ENCODE measurements at regions not wholly inside any gene's neighbourhood (a gene's known extent, or its start where the extent isn't known, plus 50 kb on each side); places are given as distances from the start of the nearest gene placed in this dataset.

DNA sequence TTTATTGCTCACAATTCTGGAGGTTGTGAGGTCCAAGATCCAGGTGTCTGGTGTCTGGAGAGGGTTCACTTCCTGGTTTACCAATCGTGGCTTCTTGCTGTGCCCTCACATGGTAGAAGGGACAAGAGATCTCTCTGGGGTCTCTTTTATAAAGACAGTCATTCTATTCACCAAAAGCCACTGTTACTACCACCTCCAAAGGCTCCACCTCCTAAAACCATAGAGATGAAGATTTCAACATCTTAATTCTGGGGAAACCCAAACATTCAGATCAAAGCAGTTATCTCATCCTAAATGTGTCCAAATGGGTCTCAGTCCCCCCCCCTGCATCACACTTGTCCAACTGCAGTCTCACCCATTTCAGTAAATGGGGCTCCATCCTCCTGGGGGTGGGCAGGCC is 132.9 kb upstream of the XYLT1 start:
- H3K27me3 ChIP-seq (ENCODE audit: insufficient read depth, insufficient read length), result no peaks in the 10 kb centered on the region
- no peaks in the 10 kb centered on the region for H3K36me3 ChIP-seq (ENCODE audit: insufficient read depth, insufficient read length, low read length)
- H3K4me3 ChIP-seq (ENCODE audit: insufficient read length, low read depth), result no peak overlapping the region
- H3K4me1 ChIP-seq (ENCODE audit: insufficient read depth, insufficient read length), result no peaks in the 10 kb centered on the region
- H3K9ac ChIP-seq (ENCODE audit: insufficient read length, low read depth), result no peak overlapping the region
- no peak for TF ChIP-seq YY1 (IDR thresholded peaks at IDR 0.05; ENCODE audit: insufficient read depth, insufficient read length)
- no peak for TF ChIP-seq ZNF274 (IDR thresholded peaks at IDR 0.05; ENCODE audit: low read depth, low read length)
- TF ChIP-seq SUZ12 (IDR thresholded peaks at IDR 0.05; ENCODE audit: extremely low read depth, insufficient read depth, insufficient read length), result no peak
- no peak for DNase-seq (ENCODE audit: low read depth, low spot score)
- peaks cover 9% of the 10 kb centered on the region for H3K9me3 ChIP-seq (ENCODE audit: insufficient read depth, low read length)

DNA sequence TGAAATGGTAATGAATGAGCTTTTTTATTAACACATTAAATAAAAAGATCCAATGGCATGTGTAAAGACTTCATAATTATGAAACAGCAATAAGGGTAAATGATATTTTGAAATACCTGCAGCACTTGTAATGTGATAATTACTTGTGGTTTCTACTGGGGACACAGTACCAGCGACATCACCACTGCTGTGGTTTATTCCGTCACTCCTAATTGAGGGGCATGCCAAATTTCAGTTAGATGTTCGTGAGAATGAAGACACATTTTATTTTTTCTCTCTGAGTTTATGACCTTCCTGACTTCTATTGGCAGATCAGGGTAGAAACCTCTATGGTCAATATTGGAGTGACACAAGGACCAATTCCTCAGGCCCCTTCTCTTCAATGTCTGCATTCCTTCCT is 131.9 kb upstream of the XYLT1 start:
- no peaks in the 10 kb centered on the region for H3K4me1 ChIP-seq (ENCODE audit: insufficient read depth, insufficient read length)
- H3K4me3 ChIP-seq (ENCODE audit: insufficient read length, low read depth), result no peak overlapping the region
- DNase-seq (ENCODE audit: low read depth, low spot score), result no peak
- H3K9ac ChIP-seq (ENCODE audit: insufficient read length, low read depth), result no peak overlapping the region
- H3K9me3 ChIP-seq (ENCODE audit: insufficient read depth, low read length), result peaks cover 18% of the 10 kb centered on the region
- no peaks in the 10 kb centered on the region for H3K27me3 ChIP-seq (ENCODE audit: insufficient read depth, insufficient read length)
- no peaks in the 10 kb centered on the region for H3K36me3 ChIP-seq (ENCODE audit: insufficient read depth, insufficient read length, low read length)
- TF ChIP-seq YY1 (IDR thresholded peaks at IDR 0.05; ENCODE audit: insufficient read depth, insufficient read length) (no peak), ZNF274 (IDR thresholded peaks at IDR 0.05; ENCODE audit: low read depth, low read length) (no peak), SUZ12 (IDR thresholded peaks at IDR 0.05; ENCODE audit: extremely low read depth, insufficient read depth, insufficient read length) (no peak)

DNA sequence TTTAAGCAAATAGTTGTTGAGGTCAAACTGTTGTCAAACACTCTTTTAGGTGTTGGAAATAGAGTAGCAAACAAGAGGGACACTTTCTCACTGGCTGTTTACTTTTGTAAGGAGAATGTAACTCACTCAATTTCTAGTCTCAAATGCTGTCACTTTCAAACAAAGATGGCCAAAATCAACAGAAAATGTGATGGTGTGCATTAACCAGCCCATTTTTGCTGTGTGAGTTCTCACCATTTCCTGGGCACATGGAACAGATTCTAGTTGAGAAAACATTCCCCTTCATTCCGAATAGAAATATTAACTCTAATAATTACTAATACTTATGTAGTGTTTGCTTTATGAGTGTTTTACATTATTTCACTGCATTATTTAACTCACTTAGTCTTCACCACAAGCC is 128.2 kb upstream of the XYLT1 start:
- DNase-seq (ENCODE audit: low read depth, low spot score), result no peak
- TF ChIP-seq ZNF274 (IDR thresholded peaks at IDR 0.05; ENCODE audit: low read depth, low read length) (peak; percentile 61), SUZ12 (IDR thresholded peaks at IDR 0.05; ENCODE audit: extremely low read depth, insufficient read depth, insufficient read length) (no peak), YY1 (IDR thresholded peaks at IDR 0.05; ENCODE audit: insufficient read depth, insufficient read length) (no peak)

DNA sequence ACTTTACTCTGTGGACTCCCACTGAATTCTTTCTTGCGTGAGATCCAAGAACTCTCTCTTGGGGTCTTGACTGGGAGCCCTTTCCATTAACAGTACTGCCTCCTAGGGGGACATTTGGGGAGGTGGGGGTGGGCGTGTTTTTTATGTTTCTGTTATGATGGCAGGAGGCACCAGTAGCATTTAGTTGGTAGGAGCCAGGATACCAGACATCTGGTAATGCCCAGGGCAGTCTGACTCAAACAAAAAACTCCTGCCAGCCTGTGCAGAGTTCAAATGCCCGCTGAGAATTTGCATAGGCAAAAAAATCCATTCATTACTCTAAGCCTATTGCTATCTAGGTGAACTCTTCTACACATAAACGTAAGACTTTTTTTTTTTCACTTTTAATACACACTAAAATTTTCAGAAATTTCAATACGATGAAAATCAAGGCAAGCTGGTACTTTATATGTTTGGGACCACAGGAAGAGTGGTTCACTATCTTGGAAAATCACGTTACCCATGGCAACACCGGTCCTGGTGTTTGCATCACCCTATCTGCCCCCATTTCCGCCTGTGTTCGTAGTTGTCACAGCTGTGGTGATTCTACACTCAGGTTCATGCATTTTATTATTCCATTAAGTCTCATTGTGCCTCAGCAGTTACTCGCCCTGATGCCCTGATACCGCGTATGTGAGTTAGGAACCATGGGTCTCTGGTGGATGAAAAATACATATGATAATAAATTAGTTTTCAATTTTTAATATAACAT is 121.1 kb upstream of the XYLT1 start:
- Histone ChIP-seq H3K4me3 (ENCODE audit: insufficient read length, low read depth) (no peak overlapping the region), H3K27me3 (ENCODE audit: insufficient read depth, insufficient read length) (no peaks in the 10 kb centered on the region), H3K9ac (ENCODE audit: insufficient read length, low read depth) (no peak overlapping the region), H3K9me3 (ENCODE audit: insufficient read depth, low read length) (peaks cover 6% of the 10 kb centered on the region; the same call in 1 of the 2 replicates), H3K36me3 (ENCODE audit: insufficient read depth, insufficient read length, low read length) (no peaks in the 10 kb centered on the region), H3K4me1 (ENCODE audit: insufficient read depth, insufficient read length) (no peaks in the 10 kb centered on the region)
- no peak for DNase-seq (ENCODE audit: low read depth, low spot score)
- TF ChIP-seq YY1 (IDR thresholded peaks at IDR 0.05; ENCODE audit: insufficient read depth, insufficient read length), result no peak
- TF ChIP-seq SUZ12 (IDR thresholded peaks at IDR 0.05; ENCODE audit: extremely low read depth, insufficient read depth, insufficient read length), result no peak
- no peak for TF ChIP-seq ZNF274 (IDR thresholded peaks at IDR 0.05; ENCODE audit: low read depth, low read length)

More for the DNA sequence above, 128.2 kb upstream of the XYLT1 start:
- Histone ChIP-seq H3K4me1 (ENCODE audit: insufficient read depth, insufficient read length) (no peaks in the 10 kb centered on the region), H3K4me3 (ENCODE audit: insufficient read length, low read depth) (no peak overlapping the region), H3K27me3 (ENCODE audit: insufficient read depth, insufficient read length) (no peaks in the 10 kb centered on the region), H3K9me3 (ENCODE audit: insufficient read depth, low read length) (peaks cover 18% of the 10 kb centered on the region), H3K9ac (ENCODE audit: insufficient read length, low read depth) (no peak overlapping the region), H3K36me3 (ENCODE audit: insufficient read depth, insufficient read length, low read length) (no peaks in the 10 kb centered on the region)

DNA sequence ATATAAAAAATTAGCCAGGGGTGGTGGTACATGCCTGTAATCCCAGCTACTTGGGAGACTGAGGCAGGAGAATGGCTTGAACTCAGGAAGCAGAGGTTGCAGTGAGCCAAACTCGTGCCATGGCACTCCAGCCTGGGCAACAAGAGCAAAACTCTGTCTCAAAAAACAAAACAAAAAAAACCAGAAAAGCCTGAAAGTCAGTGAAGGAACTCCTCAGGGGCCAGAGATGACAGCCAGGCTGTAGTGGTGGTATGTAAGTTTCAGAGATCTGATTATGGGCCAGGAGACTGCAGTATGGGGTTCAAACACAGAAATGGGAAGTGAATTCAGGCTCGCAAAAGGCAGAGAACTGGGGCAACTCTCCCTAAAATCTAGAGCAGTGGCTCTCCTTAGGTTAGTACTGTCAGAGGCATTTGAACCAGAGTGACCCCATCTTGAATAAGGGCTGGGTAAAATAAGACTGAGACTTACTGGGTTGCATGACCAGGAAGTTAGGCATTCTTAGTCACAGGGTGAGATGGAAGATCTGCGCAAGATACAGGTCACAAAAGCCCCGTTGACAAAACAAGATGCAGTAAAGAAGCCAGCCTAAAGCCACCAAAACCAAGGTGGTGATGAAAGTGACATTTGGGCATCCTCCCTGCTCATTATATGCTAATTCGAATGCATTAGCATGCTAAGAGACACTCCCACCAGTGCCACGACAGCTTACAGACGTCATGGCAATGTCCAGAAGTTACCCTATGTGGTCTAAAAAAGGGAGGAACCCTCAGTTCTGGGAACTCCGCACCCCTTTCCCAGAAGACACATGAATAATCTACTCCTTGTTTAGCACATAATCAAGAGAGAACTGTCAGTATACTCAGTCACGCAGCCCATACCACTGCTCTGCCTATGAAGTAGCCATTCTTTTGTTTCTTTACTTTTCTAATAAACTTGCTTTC is 120.2 kb upstream of the XYLT1 start:
- Histone ChIP-seq H3K4me3 (ENCODE audit: insufficient read length, low read depth) (no peak overlapping the region), H3K9me3 (ENCODE audit: insufficient read depth, low read length) (peaks cover 8% of the 10 kb centered on the region; the same call in 1 of the 2 replicates), H3K4me1 (ENCODE audit: insufficient read depth, insufficient read length) (no peaks in the 10 kb centered on the region), H3K27me3 (ENCODE audit: insufficient read depth, insufficient read length) (no peaks in the 10 kb centered on the region), H3K36me3 (ENCODE audit: insufficient read depth, insufficient read length, low read length) (no peaks in the 10 kb centered on the region), H3K9ac (ENCODE audit: insufficient read length, low read depth) (no peak overlapping the region)
- DNase-seq (ENCODE audit: low read depth, low spot score), result no peak
- no peak for TF ChIP-seq ZNF274 (IDR thresholded peaks at IDR 0.05; ENCODE audit: low read depth, low read length)
- no peak for TF ChIP-seq SUZ12 (IDR thresholded peaks at IDR 0.05; ENCODE audit: extremely low read depth, insufficient read depth, insufficient read length)
- no peak for TF ChIP-seq YY1 (IDR thresholded peaks at IDR 0.05; ENCODE audit: insufficient read depth, insufficient read length)

DNA sequence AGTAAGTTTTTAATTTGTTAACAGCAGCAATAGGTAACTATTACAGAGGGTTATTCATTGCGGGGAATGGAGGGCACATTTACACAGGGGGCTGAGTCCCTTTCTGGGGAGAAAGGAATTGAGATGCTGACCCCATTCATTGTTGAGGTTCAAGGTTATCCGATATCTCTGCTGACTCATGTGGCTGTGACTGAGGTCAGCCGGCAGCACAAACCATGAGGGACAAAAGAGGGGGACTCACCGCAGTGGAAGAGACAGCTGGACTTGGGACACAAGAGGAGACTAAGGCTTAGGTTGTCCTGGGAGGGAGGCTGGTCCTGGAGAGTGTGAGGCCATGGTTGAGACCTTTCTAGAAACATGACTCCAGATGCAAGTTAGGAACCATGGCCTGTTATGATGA is 119.1 kb upstream of the XYLT1 start:
- Histone ChIP-seq H3K4me1 (ENCODE audit: insufficient read depth, insufficient read length) (no peaks in the 10 kb centered on the region), H3K9me3 (ENCODE audit: insufficient read depth, low read length) (peaks cover 8% of the 10 kb centered on the region; the same call in 1 of the 2 replicates), H3K36me3 (ENCODE audit: insufficient read depth, insufficient read length, low read length) (no peaks in the 10 kb centered on the region), H3K4me3 (ENCODE audit: insufficient read length, low read depth) (no peak overlapping the region), H3K27me3 (ENCODE audit: insufficient read depth, insufficient read length) (no peaks in the 10 kb centered on the region), H3K9ac (ENCODE audit: insufficient read length, low read depth) (no peak overlapping the region)
- DNase-seq (ENCODE audit: low read depth, low spot score), result no peak
- TF ChIP-seq SUZ12 (IDR thresholded peaks at IDR 0.05; ENCODE audit: extremely low read depth, insufficient read depth, insufficient read length) (no peak), YY1 (IDR thresholded peaks at IDR 0.05; ENCODE audit: insufficient read depth, insufficient read length) (no peak), ZNF274 (IDR thresholded peaks at IDR 0.05; ENCODE audit: low read depth, low read length) (no peak)
